SK-N-SH (cell line): ENCODE measurements at regions not wholly inside any gene's neighbourhood (a gene's known extent, or its start where the extent isn't known, plus 50 kb on each side); places are given as distances from the start of the nearest gene placed in this dataset.

Experiments used
- CTCF ChIP-seq: fragments of 200-600 bp; sonication (generic); IDR thresholded peaks from 2 replicates; pipeline ENCODE4 v1.6.1; 2017; ENCODE audit warnings: antibody characterized with exemption, mild to moderate bottlenecking, moderate library complexity
- JUND ChIP-seq: IDR thresholded peaks from 2 replicates; pipeline ENCODE4 v1.4.0; 2012
- NRF1 ChIP-seq: IDR thresholded peaks from 2 replicates; pipeline ENCODE4 v1.6.1; 2012; ENCODE audit warnings: low read depth, mild to moderate bottlenecking, low read length
- RCOR1 ChIP-seq: fragments of 150-350 bp; IDR thresholded peaks from 2 replicates; pipeline ENCODE4 v1.6.1; 2017; ENCODE audit warnings: antibody characterized with exemption, low read length
- TEAD4 ChIP-seq: IDR thresholded peaks from 2 replicates; pipeline ENCODE4 v1.4.0; 2012; ENCODE audit warnings: mild to moderate bottlenecking, borderline replicate concordance; ENCODE audit not compliant: insufficient read depth
- TF ChIP-seq, protein P1 (sequence below): IDR thresholded peaks from 2 replicates; pipeline ENCODE4 v1.4.0; 2012; ENCODE audit warnings: low read depth

- TF ChIP-seq CTCF (no peak), NRF1 (no peak), RCOR1 (no peak), JUND (no peak), TEAD4 (no peak)
- TF ChIP-seq, protein P1, sequence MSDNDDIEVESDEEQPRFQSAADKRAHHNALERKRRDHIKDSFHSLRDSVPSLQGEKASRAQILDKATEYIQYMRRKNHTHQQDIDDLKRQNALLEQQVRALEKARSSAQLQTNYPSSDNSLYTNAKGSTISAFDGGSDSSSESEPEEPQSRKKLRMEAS = no peak
Measured at GRCh38 chr15:46892621-46893160, 824.6 kb upstream of the SEMA6D start.
